H9 (cell line): ENCODE measurements at regions not wholly inside any gene's neighbourhood (a gene's known extent, or its start where the extent isn't known, plus 50 kb on each side); places are given as distances from the start of the nearest gene placed in this dataset.

ENCODE experiments used
- DNase-seq: peaks from one replicate; pipeline ENCODE4 v3.0.0-alpha.2; 2017
- H2AFZ ChIP-seq: one replicate; pipeline ENCODE4 v1.6.1; 2013; ENCODE audit warnings: mild to moderate bottlenecking, low read length, control low read depth, moderate library complexity
- H2AK5ac ChIP-seq: 2 replicates; pipeline ENCODE4 v1.6.1; 2013; ENCODE audit warnings: low read length, control low read depth, mixed read lengths; ENCODE audit not compliant: insufficient read length
- H2BK120ac ChIP-seq: one replicate; pipeline ENCODE4 v1.6.1; 2013; ENCODE audit warnings: low read depth, mild to moderate bottlenecking, low read length, control low read depth, inconsistent platforms; ENCODE audit not compliant: poor library complexity, severe bottlenecking
- H2BK12ac ChIP-seq: 2 replicates; pipeline ENCODE4 v1.6.1; 2013; ENCODE audit warnings: low read length, control low read depth, mixed read lengths, low read depth; ENCODE audit not compliant: insufficient read length
- H2BK15ac ChIP-seq: 2 replicates; pipeline ENCODE4 v1.6.1; 2013; ENCODE audit warnings: low read depth, low read length, control low read depth
- H2BK20ac ChIP-seq: one replicate; pipeline ENCODE4 v1.6.1; 2013; ENCODE audit warnings: low read depth, mild to moderate bottlenecking, low read length, control low read depth, inconsistent platforms; ENCODE audit not compliant: poor library complexity, severe bottlenecking
- H2BK5ac ChIP-seq: 2 replicates; pipeline ENCODE4 v1.6.1; 2013; ENCODE audit warnings: low read length, control low read depth, mixed read lengths; ENCODE audit not compliant: insufficient read length
- H3K14ac ChIP-seq: 2 replicates; pipeline ENCODE4 v1.6.1; 2013; ENCODE audit warnings: low read length, control low read depth; ENCODE audit not compliant: insufficient read depth
- H3K18ac ChIP-seq: 2 replicates; pipeline ENCODE4 v1.6.1; 2013; ENCODE audit warnings: low read depth, mild to moderate bottlenecking, mixed read lengths, low read length, control low read depth; ENCODE audit not compliant: insufficient read length
- H3K23ac ChIP-seq: 2 replicates; pipeline ENCODE4 v1.6.1; 2013; ENCODE audit warnings: low read length, control low read depth, mixed read lengths, low read depth; ENCODE audit not compliant: insufficient read length
- H3K23me2 ChIP-seq: 2 replicates; pipeline ENCODE4 v1.6.1; 2013; ENCODE audit warnings: low read depth, mild to moderate bottlenecking, mixed read lengths, low read length, control low read depth; ENCODE audit not compliant: insufficient read length, poor library complexity, severe bottlenecking
- H3K27ac ChIP-seq: 2 replicates; pipeline ENCODE4 v1.5.1; 2013; ENCODE audit warnings: low read length, control low read depth, mixed read lengths, low read depth; ENCODE audit not compliant: insufficient read length
- H3K27me3 ChIP-seq: 2 replicates; pipeline ENCODE4 v1.6.1; 2013; ENCODE audit warnings: low read length, control low read depth, inconsistent platforms; ENCODE audit not compliant: insufficient read depth
- H3K4ac ChIP-seq: 2 replicates; pipeline ENCODE4 v1.6.1; 2013; ENCODE audit warnings: low read depth, mild to moderate bottlenecking, control low read depth, inconsistent platforms, low read length, moderate library complexity
- H3K4me1 ChIP-seq: 2 replicates; pipeline ENCODE4 v1.6.1; 2013; ENCODE audit warnings: low read length, control low read depth, inconsistent platforms; ENCODE audit not compliant: insufficient read depth
- H3K4me2 ChIP-seq: 2 replicates; pipeline ENCODE4 v1.6.1; 2013; ENCODE audit warnings: low read length, control low read depth, mixed read lengths; ENCODE audit not compliant: insufficient read length, insufficient read depth
- H3K56ac ChIP-seq: 2 replicates; pipeline ENCODE4 v1.6.1; 2013; ENCODE audit warnings: low read depth, mild to moderate bottlenecking, mixed read lengths, low read length, control low read depth; ENCODE audit not compliant: insufficient read length
- H3K79me1 ChIP-seq: 2 replicates; pipeline ENCODE4 v1.6.1; 2013; ENCODE audit warnings: low read depth, mild to moderate bottlenecking, moderate library complexity, low read length, control low read depth, inconsistent platforms; ENCODE audit not compliant: insufficient read depth, poor library complexity, severe bottlenecking
- H3K79me2 ChIP-seq: 2 replicates; pipeline ENCODE4 v1.6.1; 2013; ENCODE audit warnings: low read length, control low read depth, inconsistent platforms; ENCODE audit not compliant: insufficient read depth
- H3K9ac ChIP-seq: 2 replicates; pipeline ENCODE4 v1.6.1; 2013; ENCODE audit warnings: low read length, control low read depth, mixed read lengths; ENCODE audit not compliant: insufficient read length; ENCODE audit errors: extremely low read depth
- H3K9me3 ChIP-seq: one replicate; pipeline ENCODE4 v1.6.1; 2013; ENCODE audit warnings: low read depth, low read length, inconsistent platforms; ENCODE audit not compliant: control insufficient read depth
- H3T11ph ChIP-seq: one replicate; pipeline ENCODE4 v1.6.1; 2013; ENCODE audit warnings: mild to moderate bottlenecking, low read length, control low read depth, inconsistent platforms
- H4K20me1 ChIP-seq: one replicate; pipeline ENCODE4 v1.6.1; 2013; ENCODE audit not compliant: control insufficient read depth, insufficient read length, insufficient read depth
- H4K5ac ChIP-seq: 2 replicates; pipeline ENCODE4 v1.6.1; 2013; ENCODE audit warnings: low read depth, mild to moderate bottlenecking, mixed read lengths, low read length, control low read depth; ENCODE audit not compliant: insufficient read length
- H4K8ac ChIP-seq: replicated peaks from 2 replicates; pipeline ENCODE4 v1.6.1; 2013; ENCODE audit warnings: low read length, control low read depth, mixed read lengths, low read depth; ENCODE audit not compliant: insufficient read length
- H4K91ac ChIP-seq: 2 replicates; pipeline ENCODE4 v1.6.1; 2013; ENCODE audit warnings: low read depth, mild to moderate bottlenecking, moderate library complexity, mixed read lengths, low read length, control low read depth; ENCODE audit not compliant: insufficient read length
- H3K27ac Mint-ChIP-seq, 3 experiments: 2 replicates in 2 of 3; 3 replicates in 1 of 3; pipeline ENCODE4 v1.8.0; 2020 to 2021; ENCODE audit warnings: mixed read lengths in 3 of 3, mild to moderate bottlenecking in 1 of 3, moderate library complexity in 1 of 3
- H3K27me3 Mint-ChIP-seq: 2 replicates; pipeline ENCODE4 v1.8.0; 2021; ENCODE audit warnings: low read depth, mild to moderate bottlenecking, moderate library complexity, mixed read lengths
- H3K36me3 Mint-ChIP-seq, 3 experiments: 2 replicates in 2 of 3; 3 replicates in 1 of 3; pipeline ENCODE4 v1.8.0; 2020 to 2021; ENCODE audit warnings: low read depth in 3 of 3, mixed read lengths in 3 of 3; ENCODE audit not compliant: insufficient read depth in 1 of 3
- H3K4me1 Mint-ChIP-seq, 2 experiments: 2 replicates each; pipeline ENCODE4 v1.8.0; 2020; ENCODE audit warnings: mixed read lengths in 2 of 2
- H3K4me3 Mint-ChIP-seq, 2 experiments: 2 replicates in 1 of 2; 3 replicates in 1 of 2; pipeline ENCODE4 v1.8.0; 2020 to 2021; ENCODE audit warnings: mild to moderate bottlenecking in 2 of 2, mixed read lengths in 2 of 2, moderate library complexity in 1 of 2
- H3K9me3 Mint-ChIP-seq, 2 experiments: 2 replicates in 1 of 2; 3 replicates in 1 of 2; pipeline ENCODE4 v1.8.0; 2020; ENCODE audit warnings: mild to moderate bottlenecking in 2 of 2, mixed read lengths in 2 of 2, moderate library complexity in 1 of 2
- CTCF ChIP-seq: fragments of 200-600 bp; sonication (generic); conservative IDR thresholded peaks from 3 replicates; pipeline ENCODE4 v1.8.0; 2021; ENCODE audit warnings: antibody characterized with exemption, mild to moderate bottlenecking
- WGBS: extraction: QIAGEN DNeasy Blood & Tissue Kit; methylation state at CpG from one replicate; pipeline ENCODE4 v1.1.7; 2013; ENCODE audit warnings: missing lambda C conversion rate, low lambda C conversion rate, mixed read lengths; ENCODE audit not compliant: insufficient read length; ENCODE audit errors: extremely low coverage; 5-methylcytosine and 5-hydroxymethylcytosine counted together

DNA sequence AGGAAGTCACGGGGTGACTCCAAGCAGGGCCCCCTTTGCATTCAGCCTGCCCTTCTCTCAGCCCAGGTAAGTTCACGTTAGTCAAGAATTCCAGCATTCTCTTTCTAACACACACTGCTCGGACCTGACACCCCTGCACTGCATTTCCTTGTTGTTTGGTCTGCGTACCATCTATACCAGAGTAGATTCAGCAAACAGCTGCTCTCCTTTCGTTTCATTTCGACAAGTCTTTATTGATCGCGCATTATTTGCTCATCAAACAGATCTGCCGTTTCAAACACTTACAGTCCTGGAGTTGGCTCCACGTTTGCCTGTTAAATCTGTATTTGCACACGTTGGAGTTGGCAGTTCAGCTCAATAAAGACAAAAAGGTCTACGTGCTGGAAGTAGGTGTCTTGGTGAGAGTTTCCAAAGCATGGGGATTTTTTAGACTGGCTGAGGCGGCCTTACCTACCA, 495.1 kb downstream of the RPS24 start:
- Histone ChIP-seq H2BK12ac (no peak overlapping the region), H3K9me3 (no peaks in the 10 kb centered on the region), H2BK15ac (no peak overlapping the region), H3K18ac (no peak overlapping the region), H3K4ac (no peak overlapping the region), H3K9ac (no peak overlapping the region), H2AK5ac (no peak overlapping the region), H3K4me2 (no peak overlapping the region), H2BK20ac (no peak overlapping the region), H3K56ac (no peak overlapping the region), H3K14ac (no peak overlapping the region; the same call in 1 of the 2 replicates), H3K4me1 (no peaks in the 10 kb centered on the region; the same call in 1 of the 2 replicates), H2AFZ (peak overlapping the region; percentile 1), H4K5ac (no peak overlapping the region), H2BK5ac (no peak overlapping the region), H3K23ac (no peak overlapping the region), H3K27ac (no peak overlapping the region), H3T11ph (no peak overlapping the region), H4K8ac (no peak overlapping the region), H3K79me2 (no peaks in the 10 kb centered on the region), H4K20me1 (no peaks in the 10 kb centered on the region), H3K23me2 (no peaks in the 10 kb centered on the region), H3K27me3 (no peaks in the 10 kb centered on the region), H3K79me1 (no peaks in the 10 kb centered on the region), H2BK120ac (no peak overlapping the region), H4K91ac (no peak overlapping the region)
- peaks cover 0 to 8% (median 0%) of the 10 kb centered on the region in 3 experiments; a peak in 2 of 7 replicates for H3K36me3 Mint-ChIP-seq
- peaks cover 8 to 11% of the 10 kb centered on the region in 2 experiments for H3K4me1 Mint-ChIP-seq
- H3K4me3 Mint-ChIP-seq = no peak overlapping the region
- TF ChIP-seq CTCF = no peak
- peaks cover 6 to 8% of the 10 kb centered on the region in 2 experiments; a peak in 3 of 5 replicates for H3K9me3 Mint-ChIP-seq
- no peak overlapping the region; a peak in 1 of 7 replicates for H3K27ac Mint-ChIP-seq
- H3K27me3 Mint-ChIP-seq = peaks cover 4% of the 10 kb centered on the region; the same call in 1 of the 2 replicates
- no CpG with 5 or more reads among the region's 13 CpGs for WGBS
- DNase-seq = no peak
